Psoas muscle (tissue), 7 donors: ENCODE measurements at regions not wholly inside any gene's neighbourhood (a gene's known extent, or its start where the extent isn't known, plus 50 kb on each side); places are given as distances from the start of the nearest gene placed in this dataset.
"Not testable (repeated sequence)": the region's sequence is repeated elsewhere in the genome, so short reads cannot be mapped to it uniquely, and the experiment has no call there.

Experiments
- ATAC-seq, 4 donors: fragments of 200-7000 bp; cut with Tn5 transposase; one replicate each; pipeline ENCODE4 v1.9.1; 2020; ENCODE audit warnings: moderate library complexity in 3 of 4, mild to moderate bottlenecking in 2 of 4
- DNase-seq, 2 donors: peaks; one replicate each; pipeline ENCODE4 v3.0.0-alpha.2; 2020
- H3K27ac ChIP-seq: fragments of 200-600 bp; one replicate; pipeline ENCODE4 v1.8.0; 2022
- H3K27me3 ChIP-seq, 3 donors: fragments of 200-600 bp in 1 of 3; one replicate each; pipeline versions ENCODE4 v1.6.1 to v1.8.0; 2013 to 2022; ENCODE audit warnings: low read length in 2 of 3, mild to moderate bottlenecking in 2 of 3, moderate library complexity in 1 of 3; ENCODE audit not compliant: insufficient read depth in 3 of 3
- H3K36me3 ChIP-seq, 2 donors: fragments of 200-600 bp in 1 of 2; one replicate each; pipeline versions ENCODE4 v1.6.1 to v1.8.0; 2013 to 2022; ENCODE audit warnings: low read depth in 1 of 2, mild to moderate bottlenecking in 1 of 2, moderate library complexity in 1 of 2; ENCODE audit not compliant: insufficient read depth in 1 of 2
- H3K4me1 ChIP-seq: fragments of 200-600 bp; one replicate; pipeline ENCODE4 v1.8.0; 2022
- H3K4me3 ChIP-seq: fragments of 200-600 bp; one replicate; pipeline ENCODE4 v1.8.0; 2022; ENCODE audit warnings: mild to moderate bottlenecking
- H3K9me3 ChIP-seq: fragments of 200-600 bp; one replicate; pipeline ENCODE4 v1.8.0; 2022
- WGBS, 3 donors: extraction: QIAGEN DNeasy Blood & Tissue Kit; methylation state at CpG; one replicate each; pipeline versions ENCODE4 v1.1.6 to v1.1.7; 2013; 5-methylcytosine and 5-hydroxymethylcytosine counted together
- intact Hi-C, 2 donors: fragments of 100-400 bp; cut with DNase I; formaldehyde crosslinking; loops; one replicate each; pipeline versions ENCODE4 v1.11.0 to v1.14.2; 2022
- TF ChIP-seq, protein P1 (sequence below): fragments of 200-600 bp; IDR thresholded peaks from one replicate; pipeline ENCODE4 v1.8.0; 2022; ENCODE audit warnings: antibody characterized with exemption
- donor health status: healthy with polysubstance abuse.
- donor health status: DM: no; HTN: no; CAD: no; lungs with moderate emphysema.
- donor health status: Bipolar disorder and iron deficiency.
- donor health status: healthy.
- donor health status: DM: yes; HTN: yes; CAD: no.
- donor health status: DM: no; HTN: no; CAD: no.
- donor health status: DM: yes; HTN: yes; CAD: no.

DNA sequence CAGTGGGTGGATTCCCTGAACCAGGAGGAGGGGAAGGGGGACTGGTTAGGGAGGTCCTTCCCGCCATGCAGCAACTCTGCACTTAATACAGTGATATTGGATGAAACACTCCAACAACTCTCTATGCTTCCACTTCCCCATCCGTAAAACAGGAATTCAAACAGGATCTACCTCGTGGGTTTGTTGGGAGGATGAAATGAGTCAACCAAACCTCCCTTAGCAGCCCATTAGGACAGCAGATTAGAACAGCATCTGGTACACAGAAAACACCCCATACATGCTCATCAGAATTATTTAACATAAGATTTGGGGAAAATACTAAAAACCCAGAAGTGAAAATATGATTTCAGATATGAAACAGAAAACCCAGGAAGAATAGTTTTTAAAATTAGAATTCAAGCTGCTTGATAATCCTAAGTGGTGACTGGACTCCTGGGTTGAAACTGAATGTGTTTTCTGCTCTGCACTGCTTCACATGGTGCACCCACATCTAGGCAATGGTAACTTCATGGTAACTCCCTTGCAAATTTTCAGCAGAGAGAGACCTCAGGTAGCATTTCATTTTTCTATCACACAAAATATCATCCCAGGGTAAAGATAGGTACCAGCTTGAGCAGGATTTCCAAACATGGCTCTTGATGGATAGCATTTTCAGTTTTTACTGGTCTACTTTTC is 326.8 kb upstream of the FRG2C start:
- DNase-seq (no peak), ATAC-seq (no peak)
- WGBS, 3 donors, result 64 to 76% (median 68%) methylated on average over 3 of the region's 3 CpGs
- intact Hi-C loops, result no loop called here
- Histone ChIP-seq H3K27ac (no peak overlapping the region), H3K9me3 (no peaks in the 10 kb centered on the region), H3K27me3 (no peaks in the 10 kb centered on the region), H3K4me3 (no peak overlapping the region), H3K4me1 (no peaks in the 10 kb centered on the region), H3K36me3 (no peaks in the 10 kb centered on the region)
- TF ChIP-seq, protein P1, sequence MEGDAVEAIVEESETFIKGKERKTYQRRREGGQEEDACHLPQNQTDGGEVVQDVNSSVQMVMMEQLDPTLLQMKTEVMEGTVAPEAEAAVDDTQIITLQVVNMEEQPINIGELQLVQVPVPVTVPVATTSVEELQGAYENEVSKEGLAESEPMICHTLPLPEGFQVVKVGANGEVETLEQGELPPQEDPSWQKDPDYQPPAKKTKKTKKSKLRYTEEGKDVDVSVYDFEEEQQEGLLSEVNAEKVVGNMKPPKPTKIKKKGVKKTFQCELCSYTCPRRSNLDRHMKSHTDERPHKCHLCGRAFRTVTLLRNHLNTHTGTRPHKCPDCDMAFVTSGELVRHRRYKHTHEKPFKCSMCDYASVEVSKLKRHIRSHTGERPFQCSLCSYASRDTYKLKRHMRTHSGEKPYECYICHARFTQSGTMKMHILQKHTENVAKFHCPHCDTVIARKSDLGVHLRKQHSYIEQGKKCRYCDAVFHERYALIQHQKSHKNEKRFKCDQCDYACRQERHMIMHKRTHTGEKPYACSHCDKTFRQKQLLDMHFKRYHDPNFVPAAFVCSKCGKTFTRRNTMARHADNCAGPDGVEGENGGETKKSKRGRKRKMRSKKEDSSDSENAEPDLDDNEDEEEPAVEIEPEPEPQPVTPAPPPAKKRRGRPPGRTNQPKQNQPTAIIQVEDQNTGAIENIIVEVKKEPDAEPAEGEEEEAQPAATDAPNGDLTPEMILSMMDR, result no peak

DNA sequence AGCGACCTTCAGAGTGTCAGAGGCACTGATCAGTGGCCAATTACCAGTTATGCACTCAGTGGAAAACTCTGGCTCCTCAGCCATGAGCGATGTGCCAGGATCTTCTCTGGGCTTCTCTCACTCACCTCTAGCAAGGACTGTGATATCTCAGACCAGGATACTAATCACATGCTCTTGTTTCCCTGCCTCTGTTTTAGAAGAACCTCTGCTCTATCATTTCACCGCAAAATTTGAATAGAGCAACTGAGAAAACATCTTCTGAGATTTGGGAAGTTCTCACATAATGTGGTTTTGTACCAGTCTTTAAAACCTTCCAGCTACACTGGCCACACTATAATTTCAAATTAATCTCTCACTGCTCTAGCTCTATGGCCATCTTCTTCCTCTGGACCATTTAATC is 325.8 kb upstream of the FRG2C start:
- TF ChIP-seq, protein P1, result no peak
- WGBS, 3 donors, result 91 to 92% (median 91%) methylated on average over 3 of the region's 3 CpGs
- Histone ChIP-seq H3K36me3 (no peaks in the 10 kb centered on the region), H3K27me3 (no peaks in the 10 kb centered on the region), H3K9me3 (no peaks in the 10 kb centered on the region), H3K4me3 (no peak overlapping the region), H3K4me1 (no peaks in the 10 kb centered on the region), H3K27ac (no peak overlapping the region)
- DNase-seq, result no peak
- no peak for ATAC-seq
- intact Hi-C loops, result no loop called here

DNA sequence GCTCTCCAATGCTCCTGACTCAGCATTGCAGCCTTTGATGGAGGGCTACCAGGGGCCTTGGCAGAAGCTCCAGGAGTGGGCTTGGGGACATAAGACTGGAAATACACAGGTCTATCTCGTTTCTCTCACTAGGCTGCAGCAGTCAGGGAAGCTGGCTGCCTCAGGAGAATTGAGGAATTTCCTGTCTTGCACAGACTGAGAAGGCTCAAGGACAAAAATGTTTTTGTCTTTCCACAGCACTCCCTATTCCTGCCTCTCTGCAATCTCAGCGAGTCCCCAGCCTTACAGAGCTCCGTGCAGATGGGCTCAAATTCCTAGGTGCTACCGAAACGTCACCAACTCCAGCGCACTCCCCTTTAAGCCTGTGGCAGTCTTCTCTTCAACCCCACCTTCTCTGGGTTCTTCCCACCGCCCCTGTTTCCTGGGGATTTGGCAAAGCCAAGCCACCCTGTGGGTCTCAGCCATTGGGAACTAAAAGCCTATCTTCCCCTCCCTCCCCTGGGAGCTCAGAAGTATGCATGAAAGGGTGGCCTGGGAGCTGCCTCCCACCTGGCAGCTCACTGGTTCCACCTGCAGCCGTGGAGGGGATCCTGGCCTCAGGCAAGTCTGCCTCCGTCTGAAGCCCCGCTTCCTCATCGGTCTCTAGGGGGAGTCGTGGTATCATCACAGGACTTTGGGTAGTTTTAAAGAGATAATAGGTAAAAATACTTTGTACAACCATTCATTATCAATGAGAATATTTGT is 322.6 kb upstream of the FRG2C start:
- 32 to 46% (median 43%) methylated on average over 12 of the region's 12 CpGs for WGBS, 3 donors

DNA sequence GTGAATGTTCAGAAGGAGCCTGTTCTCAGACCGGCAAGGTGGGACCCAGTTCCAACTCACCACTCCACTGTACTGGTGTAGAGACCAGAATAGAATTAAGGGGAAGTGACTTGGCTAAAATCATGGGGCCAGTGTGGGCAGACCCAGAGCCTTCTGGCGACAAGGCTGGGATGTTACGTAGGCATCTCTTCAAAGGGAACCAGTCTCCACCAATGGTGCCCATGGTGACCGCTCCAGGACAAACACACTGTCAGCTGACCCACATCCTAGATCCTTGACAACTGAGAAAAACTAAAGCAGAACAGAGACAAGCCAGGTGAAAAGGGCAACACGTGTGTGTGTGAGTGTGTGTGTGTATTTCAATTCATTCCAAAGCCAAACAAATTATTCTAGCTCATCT is 321.7 kb upstream of the FRG2C start:
- Histone ChIP-seq H3K4me1 (no peaks in the 10 kb centered on the region), H3K27ac (no peak overlapping the region), H3K27me3 (no peaks in the 10 kb centered on the region), H3K4me3 (no peak overlapping the region), H3K9me3 (no peaks in the 10 kb centered on the region), H3K36me3 (no peaks in the 10 kb centered on the region)
- no peak for ATAC-seq
- intact Hi-C loops, result no loop called here
- 78 to 89% (median 79%) methylated on average over 4 of the region's 5 CpGs for WGBS, 3 donors
- TF ChIP-seq, protein P1, result no peak
- no peak for DNase-seq

More for the DNA sequence above, 322.6 kb upstream of the FRG2C start:
- TF ChIP-seq, protein P1, result no peak
- Histone ChIP-seq H3K27ac (no peak overlapping the region), H3K36me3 (no peaks in the 10 kb centered on the region), H3K27me3 (no peaks in the 10 kb centered on the region), H3K9me3 (no peaks in the 10 kb centered on the region), H3K4me1 (no peaks in the 10 kb centered on the region), H3K4me3 (no peak overlapping the region)
- ATAC-seq, result no peak
- intact Hi-C loops, result no loop called here
- no peak for DNase-seq

DNA sequence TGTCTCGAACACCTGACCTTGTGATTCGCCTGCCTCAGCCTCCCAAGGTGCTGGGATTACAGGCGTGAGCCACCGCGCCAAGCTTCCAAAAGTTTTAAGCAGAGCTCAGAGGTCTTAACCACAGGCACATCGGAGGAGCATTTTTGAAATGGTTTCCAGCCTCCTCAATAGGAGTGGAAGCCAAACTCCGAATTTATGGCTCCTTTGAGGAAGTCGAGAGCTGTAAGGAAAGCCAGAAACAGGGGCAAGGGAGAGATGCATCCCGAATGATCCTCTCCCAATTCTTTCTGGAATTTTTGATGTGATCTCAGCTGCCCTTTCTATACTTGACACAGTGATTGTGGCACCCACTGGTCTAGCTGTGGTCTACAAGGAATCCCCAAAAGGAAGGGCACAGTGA is 313.6 kb upstream of the FRG2C start:
- DNase-seq, ATAC-seq, H3K27me3 ChIP-seq, H3K36me3 ChIP-seq, H3K27ac ChIP-seq, H3K4me1 ChIP-seq, H3K4me3 ChIP-seq, H3K9me3 ChIP-seq, intact Hi-C loops: not testable (repeated sequence)
- 73 to 77% (median 74%) methylated on average over 9 of the region's 9 CpGs for WGBS, 3 donors

DNA sequence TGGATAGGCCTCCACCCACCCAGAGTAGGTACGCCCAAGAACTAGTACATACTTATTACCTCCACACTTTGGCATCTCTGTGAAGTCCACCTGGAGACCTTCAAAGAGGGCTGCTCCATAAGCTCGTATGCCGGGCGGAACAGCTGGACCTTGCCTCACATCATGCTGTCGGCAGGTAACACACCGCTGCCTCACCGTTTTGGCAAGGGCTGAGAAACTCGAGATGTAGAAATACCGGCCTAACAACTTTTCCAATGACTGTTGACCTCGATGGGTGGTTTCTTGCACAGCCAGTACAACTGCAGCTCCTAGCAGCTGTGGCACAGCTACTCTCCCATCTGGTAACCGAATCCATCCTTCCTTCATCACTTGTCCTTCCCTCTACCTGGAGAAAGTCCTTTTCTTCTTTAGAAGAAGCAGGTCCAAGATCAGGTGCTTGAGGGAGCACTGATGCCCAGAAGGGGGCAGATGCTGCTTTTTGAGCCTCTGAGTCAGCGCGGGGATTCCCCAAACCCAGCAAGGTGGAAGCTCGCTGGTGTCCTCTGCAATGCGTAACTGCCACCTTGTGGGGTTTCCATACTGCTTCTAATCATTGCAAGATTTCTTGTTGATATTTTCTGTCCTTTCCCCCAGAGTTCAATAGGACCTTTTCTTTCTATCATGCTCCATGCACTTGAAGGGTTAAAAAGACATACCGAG is 301.9 kb upstream of the FRG2C start:
- 76 to 82% (median 78%) methylated on average over 14 to 16 of the region's 16 CpGs for WGBS, 3 donors
- H3K9me3 ChIP-seq, DNase-seq, intact Hi-C loops, H3K36me3 ChIP-seq, H3K27ac ChIP-seq, H3K4me1 ChIP-seq, ATAC-seq, H3K4me3 ChIP-seq, H3K27me3 ChIP-seq: not testable (repeated sequence)

DNA sequence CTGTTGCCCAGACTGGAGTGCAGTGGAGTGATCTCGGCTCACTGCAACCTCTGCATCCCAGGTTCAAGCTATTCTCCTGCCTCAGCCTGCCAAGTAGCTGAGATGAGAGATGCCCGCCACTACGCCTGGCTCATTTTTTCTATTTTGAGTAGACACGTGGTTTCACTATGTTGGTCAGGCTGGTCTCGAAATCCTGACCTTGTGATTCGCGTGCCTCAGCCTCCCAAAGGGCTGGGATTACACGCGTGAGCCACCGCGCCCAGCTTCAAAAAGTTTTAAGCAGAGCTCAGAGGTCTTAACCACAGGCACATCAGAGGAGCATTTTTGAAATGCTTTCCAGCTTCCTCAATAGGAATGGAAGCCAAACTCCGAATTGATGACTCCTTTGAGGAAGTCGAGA is 291.2 kb upstream of the FRG2C start:
- not testable (repeated sequence) for H3K27me3 ChIP-seq, DNase-seq, H3K4me3 ChIP-seq, H3K9me3 ChIP-seq, H3K27ac ChIP-seq, ATAC-seq, H3K36me3 ChIP-seq, H3K4me1 ChIP-seq
- intact Hi-C loops, result loop anchor here in 1 of 2 donors (5.0 kb wide), 1 partner anchor 219 kb away; no protein-coding TSS in a partner anchor
- WGBS, 3 donors, result 58 to 64% (median 64%) methylated on average over 11 to 12 of the region's 13 CpGs
